ENCODE measurements at regions not wholly inside any gene's neighbourhood (a gene's known extent, or its start where the extent isn't known, plus 50 kb on each side); places are given as distances from the start of the nearest gene placed in this dataset.

DNA sequence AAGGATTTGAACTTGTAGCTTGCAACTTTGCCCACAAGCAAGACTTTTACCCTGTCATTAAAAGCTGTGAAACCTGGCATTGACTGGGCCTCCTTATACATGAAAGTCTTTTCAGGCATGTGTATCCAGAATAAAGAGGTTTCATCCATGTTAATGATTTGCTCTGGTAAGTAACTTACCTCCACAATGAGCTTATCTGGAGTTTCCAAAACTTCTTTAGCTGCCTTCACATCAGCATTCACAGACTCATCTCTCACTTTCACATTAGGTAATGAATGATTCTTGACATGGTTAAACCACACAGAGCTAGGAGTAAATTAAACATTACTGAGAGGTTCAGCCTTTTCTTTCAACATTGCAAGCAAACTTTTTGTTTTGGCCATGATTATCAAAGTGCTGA lies 234.4 kb upstream of the CLEC14A start:
- BruUV-seq (replicated peaks): no TSS peak
- Histone ChIP-seq H3K9me1 (ENCODE audit: control insufficient read depth, insufficient read depth, low read length) (no peaks in the 10 kb centered on the region), H3K9me3 (replicated peaks; ENCODE audit: control insufficient read depth, insufficient read depth, low read depth, low read length) (no peaks in the 10 kb centered on the region), H3K79me2 (ENCODE audit: control insufficient read depth, insufficient read depth, low read length) (no peaks in the 10 kb centered on the region), H3K9ac (ENCODE audit: insufficient read depth in 1 of 2, low read depth in 2 of 2, low read length in 2 of 2) (no peak overlapping the region), H3K36me3 (ENCODE audit: control insufficient read depth, insufficient read depth, low read length) (no peaks in the 10 kb centered on the region), H3K4me3 (no peak overlapping the region), H2AFZ (ENCODE audit: low read depth, low read length) (no peak overlapping the region), H3K4me1 (replicated peaks in 1 of 2; ENCODE audit: control insufficient read depth in 2 of 2, insufficient read depth in 2 of 2, low read length in 2 of 2) (no peaks in the 10 kb centered on the region), H4K20me1 (replicated peaks; ENCODE audit: control insufficient read depth, insufficient read depth, low read length) (no peaks in the 10 kb centered on the region), H3K27ac (ENCODE audit: extremely low read depth, low read depth, low read length) (no peak overlapping the region), H3K27me3 (ENCODE audit: control insufficient read depth in 2 of 2, insufficient read depth in 2 of 2, low read length in 2 of 2) (no peaks in the 10 kb centered on the region), H3K4me2 (ENCODE audit: insufficient read depth, low read length) (no peak overlapping the region)
- ATAC-seq (no peak), FAIRE-seq (no peak), DNase-seq (ENCODE audit: extremely low read depth in 1 of 4, low spot score in 3 of 4) (no peak)
- in situ Hi-C loops (cut with MboI) (no loop called here), intact Hi-C loops (cut with micrococcal nuclease) (no loop called here)
- POLR2A ChIA-PET: no interaction called here
- CTCF ChIA-PET (ENCODE audit: low intra/inter-chr PET ratio): no interaction called here
- no peak for TF ChIP-seq LCOR (CRISPR knock-in tag; IDR thresholded peaks at IDR 0.05)
- TF ChIP-seq ZNF395 (CRISPR knock-in tag; IDR thresholded peaks at IDR 0.05): no peak
- TF ChIP-seq RNF2 (IDR thresholded peaks at IDR 0.05): no peak
- no peak for TF ChIP-seq KLF1 (tag; IDR thresholded peaks at IDR 0.05)
- TF ChIP-seq ZNF134 (CRISPR knock-in tag; conservative IDR thresholded peaks at IDR 0.05): no peak
- TF ChIP-seq NR0B1 (IDR thresholded peaks at IDR 0.05; ENCODE audit: partially characterized antibody): no peak
- TF ChIP-seq ZFP1 (CRISPR knock-in tag; IDR thresholded peaks at IDR 0.05): no peak
- TF ChIP-seq ZNF3 (CRISPR knock-in tag; IDR thresholded peaks at IDR 0.05): no peak
- TF ChIP-seq, protein P1, sequence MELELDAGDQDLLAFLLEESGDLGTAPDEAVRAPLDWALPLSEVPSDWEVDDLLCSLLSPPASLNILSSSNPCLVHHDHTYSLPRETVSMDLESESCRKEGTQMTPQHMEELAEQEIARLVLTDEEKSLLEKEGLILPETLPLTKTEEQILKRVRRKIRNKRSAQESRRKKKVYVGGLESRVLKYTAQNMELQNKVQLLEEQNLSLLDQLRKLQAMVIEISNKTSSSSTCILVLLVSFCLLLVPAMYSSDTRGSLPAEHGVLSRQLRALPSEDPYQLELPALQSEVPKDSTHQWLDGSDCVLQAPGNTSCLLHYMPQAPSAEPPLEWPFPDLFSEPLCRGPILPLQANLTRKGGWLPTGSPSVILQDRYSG (tag; conservative IDR thresholded peaks at IDR 0.05; ENCODE audit: low read depth): no peak
- TF ChIP-seq GABPB2 (CRISPR knock-in tag; conservative IDR thresholded peaks at IDR 0.05): no peak
- TF ChIP-seq, protein P2, sequence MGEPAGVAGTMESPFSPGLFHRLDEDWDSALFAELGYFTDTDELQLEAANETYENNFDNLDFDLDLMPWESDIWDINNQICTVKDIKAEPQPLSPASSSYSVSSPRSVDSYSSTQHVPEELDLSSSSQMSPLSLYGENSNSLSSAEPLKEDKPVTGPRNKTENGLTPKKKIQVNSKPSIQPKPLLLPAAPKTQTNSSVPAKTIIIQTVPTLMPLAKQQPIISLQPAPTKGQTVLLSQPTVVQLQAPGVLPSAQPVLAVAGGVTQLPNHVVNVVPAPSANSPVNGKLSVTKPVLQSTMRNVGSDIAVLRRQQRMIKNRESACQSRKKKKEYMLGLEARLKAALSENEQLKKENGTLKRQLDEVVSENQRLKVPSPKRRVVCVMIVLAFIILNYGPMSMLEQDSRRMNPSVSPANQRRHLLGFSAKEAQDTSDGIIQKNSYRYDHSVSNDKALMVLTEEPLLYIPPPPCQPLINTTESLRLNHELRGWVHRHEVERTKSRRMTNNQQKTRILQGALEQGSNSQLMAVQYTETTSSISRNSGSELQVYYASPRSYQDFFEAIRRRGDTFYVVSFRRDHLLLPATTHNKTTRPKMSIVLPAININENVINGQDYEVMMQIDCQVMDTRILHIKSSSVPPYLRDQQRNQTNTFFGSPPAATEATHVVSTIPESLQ (CRISPR knock-in tag; IDR thresholded peaks at IDR 0.05): no peak
- TF ChIP-seq KAT2B (IDR thresholded peaks at IDR 0.05; ENCODE audit: low read depth, low read length): no peak
- TF ChIP-seq OTX1 (CRISPR knock-in tag; IDR thresholded peaks at IDR 0.05): no peak
